GM23338 (cell line): ENCODE measurements at regions not wholly inside any gene's neighbourhood (a gene's known extent, or its start where the extent isn't known, plus 50 kb on each side); places are given as distances from the start of the nearest gene placed in this dataset.
"Not testable (repeated sequence)": the region's sequence is repeated elsewhere in the genome, so short reads cannot be mapped to it uniquely, and the experiment has no call there.

ENCODE experiments used
- ATAC-seq: fragments of 200-7000 bp; cut with Tn5 transposase; 3 replicates; pipeline ENCODE4 v1.9.1; 2020
- DNase-seq: peaks from one replicate; pipeline ENCODE4 v3.0.0-alpha.2; 2015; ENCODE audit warnings: low spot score
- H2AFZ ChIP-seq: fragments of 200-600 bp; sonication (generic); 2 replicates; pipeline ENCODE4 v1.8.0; 2016; ENCODE audit warnings: antibody characterized with exemption, mild to moderate bottlenecking, moderate library complexity
- H3F3A ChIP-seq: fragments of 200-600 bp; sonication (generic); replicated peaks from 2 replicates; pipeline ENCODE4 v1.8.0; 2017; ENCODE audit warnings: antibody characterized with exemption, mixed run types, low read depth
- H3K27ac ChIP-seq: fragments of 200-600 bp; sonication (generic); 2 replicates; pipeline ENCODE4 v1.6.1; 2016; ENCODE audit warnings: low read depth
- H3K27me3 ChIP-seq: fragments of 200-600 bp; sonication (generic); 2 replicates; pipeline ENCODE4 v1.8.0; 2016; ENCODE audit warnings: mild to moderate bottlenecking, mixed run types, moderate library complexity; ENCODE audit not compliant: insufficient read depth
- H3K36me3 ChIP-seq: fragments of 200-600 bp; sonication (generic); 2 replicates; pipeline ENCODE4 v1.8.0; 2016; ENCODE audit warnings: mild to moderate bottlenecking; ENCODE audit not compliant: insufficient read depth
- H3K4me1 ChIP-seq: fragments of 200-600 bp; sonication (generic); 2 replicates; pipeline ENCODE4 v1.8.0; 2016; ENCODE audit warnings: mild to moderate bottlenecking, moderate library complexity; ENCODE audit not compliant: insufficient read depth
- H3K4me2 ChIP-seq: fragments of 200-600 bp; sonication (generic); 2 replicates; pipeline ENCODE4 v1.7.1; 2017; ENCODE audit warnings: mixed run types
- H3K4me3 ChIP-seq: fragments of 200-600 bp; sonication (generic); 2 replicates; pipeline ENCODE4 v1.6.1; 2016; ENCODE audit warnings: mixed run types
- H3K79me2 ChIP-seq: fragments of 200-600 bp; sonication (generic); replicated peaks from 2 replicates; pipeline ENCODE4 v1.8.0; 2017; ENCODE audit warnings: mild to moderate bottlenecking; ENCODE audit not compliant: insufficient read depth
- H3K9me2 ChIP-seq: fragments of 200-600 bp; sonication (generic); 2 replicates; pipeline ENCODE4 v1.8.0; 2017; ENCODE audit not compliant: insufficient read depth
- H4K20me1 ChIP-seq: fragments of 200-600 bp; sonication (generic); replicated peaks from 2 replicates; pipeline ENCODE4 v1.8.0; 2017; ENCODE audit warnings: mild to moderate bottlenecking; ENCODE audit not compliant: insufficient read depth
- H3K27ac Mint-ChIP-seq: 2 replicates; pipeline ENCODE4 v1.8.0; 2020; ENCODE audit warnings: inconsistent platforms, mild to moderate bottlenecking, moderate library complexity, mixed read lengths
- H3K27me3 Mint-ChIP-seq: 3 replicates; pipeline ENCODE4 v1.8.0; 2022; ENCODE audit warnings: low read depth, mild to moderate bottlenecking, moderate library complexity, mixed read lengths, inconsistent platforms; ENCODE audit not compliant: insufficient read depth, poor library complexity
- H3K36me3 Mint-ChIP-seq: 3 replicates; pipeline ENCODE4 v1.8.0; 2021; ENCODE audit warnings: low read depth, mild to moderate bottlenecking, inconsistent platforms, moderate library complexity, mixed read lengths
- H3K4me1 Mint-ChIP-seq: 3 replicates; pipeline ENCODE4 v1.8.0; 2020; ENCODE audit warnings: mild to moderate bottlenecking, inconsistent platforms, mixed read lengths
- H3K4me3 Mint-ChIP-seq: 3 replicates; pipeline ENCODE4 v1.8.0; 2021; ENCODE audit warnings: moderate library complexity, mild to moderate bottlenecking, inconsistent platforms, mixed read lengths
- H3K9me3 Mint-ChIP-seq: 3 replicates; pipeline ENCODE4 v1.8.0; 2020; ENCODE audit warnings: moderate library complexity, mild to moderate bottlenecking, inconsistent platforms, mixed read lengths
- CREB1 ChIP-seq: fragments of 250-450 bp; sonication (Bioruptor Pico); IDR thresholded peaks from 2 replicates; pipeline ENCODE4 v1.5.0; 2020; ENCODE audit warnings: low read depth, mild to moderate bottlenecking, moderate library complexity
- CTCF ChIP-seq, 2 experiments: fragments of 200-600 bp in 1 of 2; sonication (generic) in 1 of 2; conservative IDR thresholded peaks; 2 replicates each; pipeline versions ENCODE4 v1.5.1 to v1.6.1; 2016 to 2017; ENCODE audit warnings: antibody characterized with exemption in 2 of 2, low read depth in 2 of 2, mild to moderate bottlenecking in 2 of 2, moderate library complexity in 1 of 2
- EZH2phosphoT487 ChIP-seq: fragments of 200-600 bp; sonication (generic); IDR thresholded peaks from one replicate; pipeline ENCODE4 v1.8.1; 2018; ENCODE audit warnings: antibody characterized with exemption; ENCODE audit not compliant: unreplicated experiment
- JUNB ChIP-seq: IDR thresholded peaks from one replicate; pipeline ENCODE4 v1.6.1; 2016; ENCODE audit warnings: antibody characterized with exemption; ENCODE audit not compliant: unreplicated experiment
- NANOG ChIP-seq: IDR thresholded peaks from 2 replicates; pipeline ENCODE4 v1.6.1; 2016; ENCODE audit warnings: antibody characterized with exemption, borderline replicate concordance
- REST ChIP-seq: IDR thresholded peaks from one replicate; pipeline ENCODE4 v1.6.1; 2018; ENCODE audit warnings: antibody characterized with exemption; ENCODE audit not compliant: unreplicated experiment
- STAT1 ChIP-seq: IDR thresholded peaks from one replicate; pipeline ENCODE4 v1.6.1; 2016; ENCODE audit warnings: antibody characterized with exemption; ENCODE audit not compliant: unreplicated experiment
- ZNF114 ChIP-seq: fragments of 250-450 bp; sonication (Bioruptor Pico); IDR thresholded peaks from 2 replicates; pipeline ENCODE4 v1.5.0; 2020; ENCODE audit warnings: mild to moderate bottlenecking, moderate library complexity

- Histone ChIP-seq H2AFZ (no peak overlapping the region), H3K27me3 (no peaks in the 10 kb centered on the region), H3K9me2 (no peaks in the 10 kb centered on the region; the same call in 1 of the 2 replicates), H3K27ac (no peak overlapping the region), H3F3A (no peaks in the 10 kb centered on the region), H3K4me3 (no peak overlapping the region), H3K4me2 (no peak overlapping the region), H3K4me1 (no peaks in the 10 kb centered on the region; the same call in 1 of the 2 replicates), H4K20me1 (no peaks in the 10 kb centered on the region), H3K79me2 (no peaks in the 10 kb centered on the region), H3K36me3 (no peaks in the 10 kb centered on the region)
- no peak overlapping the region for H3K4me3 Mint-ChIP-seq
- H3K36me3 Mint-ChIP-seq: no peaks in the 10 kb centered on the region; the same call in 2 of the 3 replicates
- H3K9me3 Mint-ChIP-seq: no peaks in the 10 kb centered on the region
- no peak for TF ChIP-seq STAT1
- peak in 1 of 2 experiments; percentile 27; a peak in 2 of 4 replicates for TF ChIP-seq CTCF (conservative IDR thresholded peaks at IDR 0.05; ENCODE audit: low read depth in 2 of 2)
- H3K27ac Mint-ChIP-seq: no peak overlapping the region
- DNase-seq: no peak
- no peaks in the 10 kb centered on the region for H3K27me3 Mint-ChIP-seq
- peaks cover 7% of the 10 kb centered on the region; the same call in 1 of the 3 replicates for H3K4me1 Mint-ChIP-seq
- no peak for ATAC-seq
Observed at GRCh38 chr4:69377562-69377961, 97.3 kb downstream of the UGT2B28 start.

GRCh38 chr4:69383281-69383680, 103.0 kb downstream of the UGT2B28 start:
- H3K36me3 Mint-ChIP-seq: no peaks in the 10 kb centered on the region; the same call in 2 of the 3 replicates

GRCh38 chr4:69389111-69389510, 106.6 kb downstream of the UGT2B4 start:
- DNase-seq, H3K27ac Mint-ChIP-seq, H3K27me3 ChIP-seq, H3K4me1 ChIP-seq, H2AFZ ChIP-seq, H3K4me3 Mint-ChIP-seq, H3K4me3 ChIP-seq, H3K36me3 Mint-ChIP-seq, ATAC-seq, H3K4me1 Mint-ChIP-seq, H4K20me1 ChIP-seq, H3K9me2 ChIP-seq, H3K27me3 Mint-ChIP-seq, H3K36me3 ChIP-seq, H3K4me2 ChIP-seq, H3K27ac ChIP-seq, H3F3A ChIP-seq, H3K9me3 Mint-ChIP-seq, H3K79me2 ChIP-seq: not testable (repeated sequence)

More at GRCh38 chr4:69383281-69383680, 103.0 kb downstream of the UGT2B28 start:
- ATAC-seq: no peak
- Mint-ChIP-seq H3K27me3 (no peaks in the 10 kb centered on the region), H3K9me3 (no peaks in the 10 kb centered on the region; the same call in 2 of the 3 replicates), H3K4me1 (no peaks in the 10 kb centered on the region), H3K27ac (no peak overlapping the region), H3K4me3 (no peak overlapping the region)
- Histone ChIP-seq H3K4me2 (no peak overlapping the region), H3K4me1 (0 out of 2 replicates have a peak, but pooled peaks cover 2% of the 10 kb centered on the region), H2AFZ (0 out of 2 replicates have a peak overlapping the region, but pooled peaks have one; percentile 7), H3K27me3 (no peaks in the 10 kb centered on the region), H4K20me1 (no peaks in the 10 kb centered on the region), H3F3A (no peaks in the 10 kb centered on the region), H3K79me2 (no peaks in the 10 kb centered on the region), H3K27ac (no peak overlapping the region), H3K4me3 (no peak overlapping the region), H3K9me2 (peaks cover 4% of the 10 kb centered on the region; the same call in 1 of the 2 replicates), H3K36me3 (no peaks in the 10 kb centered on the region)
- TF ChIP-seq ZNF114 (no peak), CREB1 (CRISPR knock-in tag) (no peak), NANOG (no peak), EZH2phosphoT487 (no peak), REST (no peak), JUNB (no peak)
- no peak for DNase-seq
